Dendritic cell treated with granulocyte-macrophage colony-stimulating factor and Interleukin-4, amounts not matched to agents 40 ng/mL and 50 ng/mL, for 4 days (primary cell): ENCODE measurements at regions not wholly inside any gene's neighbourhood (a gene's known extent, or its start where the extent isn't known, plus 50 kb on each side); places are given as distances from the start of the nearest gene placed in this dataset.

ENCODE experiments used
- H3K27ac Mint-ChIP-seq: one replicate; pipeline ENCODE4 v1.8.0; 2022; ENCODE audit warnings: mild to moderate bottlenecking, mixed read lengths
- H3K27me3 Mint-ChIP-seq: one replicate; pipeline ENCODE4 v1.8.0; 2022; ENCODE audit warnings: mild to moderate bottlenecking, mixed read lengths
- H3K36me3 Mint-ChIP-seq: one replicate; pipeline ENCODE4 v1.8.0; 2022; ENCODE audit warnings: low read depth, mixed read lengths
- H3K4me1 Mint-ChIP-seq: one replicate; pipeline ENCODE4 v1.8.0; 2022; ENCODE audit warnings: low read depth, mixed read lengths
- H3K4me3 Mint-ChIP-seq: one replicate; pipeline ENCODE4 v1.8.0; 2022; ENCODE audit warnings: mild to moderate bottlenecking, moderate library complexity, mixed read lengths
- H3K9me3 Mint-ChIP-seq: one replicate; pipeline ENCODE4 v1.8.0; 2022; ENCODE audit warnings: mixed read lengths
- intact Hi-C: fragments of 100-400 bp; cut with micrococcal nuclease; formaldehyde crosslinking; loops from one replicate; pipeline ENCODE4 v1.15.0; 2022

- Mint-ChIP-seq H3K27me3 (no peaks in the 10 kb centered on the region), H3K27ac (no peak overlapping the region), H3K36me3 (no peaks in the 10 kb centered on the region), H3K9me3 (no peaks in the 10 kb centered on the region), H3K4me3 (no peak overlapping the region), H3K4me1 (peaks cover 5% of the 10 kb centered on the region)
- intact Hi-C loops: no loop called here
Measured at GRCh38 chr5:111676926-111677415, 80.0 kb downstream of the NREP start.

GRCh38 chr5:111676466-111676865 lies 80.5 kb downstream of the NREP start:
- no peaks in the 10 kb centered on the region for H3K36me3 Mint-ChIP-seq
- H3K4me1 Mint-ChIP-seq: peaks cover 5% of the 10 kb centered on the region
- intact Hi-C loops: no loop called here

GRCh38 chr5:111675201-111675934 lies 81.6 kb downstream of the NREP start:
- H3K36me3 Mint-ChIP-seq: no peaks in the 10 kb centered on the region
- intact Hi-C loops: no loop called here
- no peak overlapping the region for H3K4me3 Mint-ChIP-seq
- H3K27me3 Mint-ChIP-seq: no peaks in the 10 kb centered on the region
- H3K9me3 Mint-ChIP-seq: no peaks in the 10 kb centered on the region
- no peak overlapping the region for H3K27ac Mint-ChIP-seq
- H3K4me1 Mint-ChIP-seq: no peaks in the 10 kb centered on the region

More at GRCh38 chr5:111676466-111676865, 80.5 kb downstream of the NREP start:
- H3K9me3 Mint-ChIP-seq: no peaks in the 10 kb centered on the region
- no peak overlapping the region for H3K27ac Mint-ChIP-seq
- H3K4me3 Mint-ChIP-seq: no peak overlapping the region
- no peaks in the 10 kb centered on the region for H3K27me3 Mint-ChIP-seq

GRCh38 chr5:111673891-111674626 lies 82.9 kb downstream of the NREP start:
- Mint-ChIP-seq H3K4me1 (no peaks in the 10 kb centered on the region), H3K36me3 (no peaks in the 10 kb centered on the region), H3K4me3 (no peak overlapping the region), H3K27me3 (no peaks in the 10 kb centered on the region), H3K9me3 (no peaks in the 10 kb centered on the region), H3K27ac (no peak overlapping the region)
- intact Hi-C loops: no loop called here

GRCh38 chr5:111672099-111672498 lies 84.9 kb downstream of the NREP start:
- H3K27me3 Mint-ChIP-seq: no peaks in the 10 kb centered on the region
- no peak overlapping the region for H3K27ac Mint-ChIP-seq
- no peak overlapping the region for H3K4me3 Mint-ChIP-seq
- peaks cover 2% of the 10 kb centered on the region for H3K4me1 Mint-ChIP-seq
- intact Hi-C loops: no loop called here
- no peaks in the 10 kb centered on the region for H3K9me3 Mint-ChIP-seq
- no peaks in the 10 kb centered on the region for H3K36me3 Mint-ChIP-seq

GRCh38 chr5:111670826-111671492 lies 86.0 kb downstream of the NREP start:
- H3K4me3 Mint-ChIP-seq: no peak overlapping the region
- no peak overlapping the region for H3K27ac Mint-ChIP-seq
- H3K4me1 Mint-ChIP-seq: peaks cover 6% of the 10 kb centered on the region
- H3K36me3 Mint-ChIP-seq: no peaks in the 10 kb centered on the region
- H3K27me3 Mint-ChIP-seq: no peaks in the 10 kb centered on the region
- intact Hi-C loops: no loop called here
- no peaks in the 10 kb centered on the region for H3K9me3 Mint-ChIP-seq

GRCh38 chr5:111668477-111669414 lies 88.2 kb downstream of the NREP start:
- no peak overlapping the region for H3K27ac Mint-ChIP-seq
- intact Hi-C loops: no loop called here
- no peaks in the 10 kb centered on the region for H3K27me3 Mint-ChIP-seq
- H3K4me3 Mint-ChIP-seq: no peak overlapping the region
- H3K4me1 Mint-ChIP-seq: peaks cover 6% of the 10 kb centered on the region
- H3K36me3 Mint-ChIP-seq: no peaks in the 10 kb centered on the region
- H3K9me3 Mint-ChIP-seq: no peaks in the 10 kb centered on the region

- Mint-ChIP-seq H3K4me1 (peaks cover 6% of the 10 kb centered on the region), H3K36me3 (no peaks in the 10 kb centered on the region), H3K27ac (no peak overlapping the region), H3K4me3 (no peak overlapping the region), H3K27me3 (no peaks in the 10 kb centered on the region), H3K9me3 (no peaks in the 10 kb centered on the region)
- intact Hi-C loops: no loop called here
Measured at GRCh38 chr5:111667128-111667736, 89.8 kb downstream of the NREP start.

- Mint-ChIP-seq H3K4me1 (no peaks in the 10 kb centered on the region), H3K9me3 (peaks cover 17% of the 10 kb centered on the region), H3K36me3 (no peaks in the 10 kb centered on the region), H3K27me3 (no peaks in the 10 kb centered on the region), H3K4me3 (no peak overlapping the region), H3K27ac (no peak overlapping the region)
- intact Hi-C loops: no loop called here
Measured at GRCh38 chr5:111656580-111656979, 100.4 kb downstream of the NREP start.

- H3K36me3 Mint-ChIP-seq: no peaks in the 10 kb centered on the region
- intact Hi-C loops: no loop called here
- H3K27ac Mint-ChIP-seq: no peak overlapping the region
- no peak overlapping the region for H3K4me3 Mint-ChIP-seq
- H3K4me1 Mint-ChIP-seq: no peaks in the 10 kb centered on the region
- no peaks in the 10 kb centered on the region for H3K27me3 Mint-ChIP-seq
- peaks cover 5% of the 10 kb centered on the region for H3K9me3 Mint-ChIP-seq
Measured at GRCh38 chr5:111655169-111655924, 101.6 kb downstream of the NREP start.

GRCh38 chr5:111653408-111653807 lies 103.6 kb downstream of the NREP start:
- no peaks in the 10 kb centered on the region for H3K9me3 Mint-ChIP-seq
- H3K4me3 Mint-ChIP-seq: no peak overlapping the region
- no peak overlapping the region for H3K27ac Mint-ChIP-seq
- H3K36me3 Mint-ChIP-seq: no peaks in the 10 kb centered on the region
- no peaks in the 10 kb centered on the region for H3K4me1 Mint-ChIP-seq
- intact Hi-C loops: no loop called here
- no peaks in the 10 kb centered on the region for H3K27me3 Mint-ChIP-seq

- Mint-ChIP-seq H3K4me1 (no peaks in the 10 kb centered on the region), H3K9me3 (no peaks in the 10 kb centered on the region), H3K27me3 (no peaks in the 10 kb centered on the region), H3K36me3 (no peaks in the 10 kb centered on the region), H3K4me3 (no peak overlapping the region), H3K27ac (no peak overlapping the region)
- intact Hi-C loops: no loop called here
Measured at GRCh38 chr5:111649516-111649915, 107.5 kb downstream of the NREP start.
